ENCODE measurements at regions not wholly inside any gene's neighbourhood (a gene's known extent, or its start where the extent isn't known, plus 50 kb on each side); places are given as distances from the start of the nearest gene placed in this dataset.

GRCh38 chr20:48354320-48354876 is 473.4 kb downstream of the PREX1 start:
- TF ChIP-seq POLR2AphosphoS5 (IDR thresholded peaks at IDR 0.05; ENCODE audit: low read depth, low read length) (no peak), TAF1 (IDR thresholded peaks at IDR 0.05; ENCODE audit: low read depth, low read length) (no peak), PAX5 (IDR thresholded peaks at IDR 0.05; ENCODE audit: insufficient read depth, low read length, severe bottlenecking) (no peak)
- DNase-seq (ENCODE audit: insufficient read length, low spot score) (no peak), FAIRE-seq (no peak)

- TF ChIP-seq TAF1 (IDR thresholded peaks at IDR 0.05; ENCODE audit: low read depth, low read length) (no peak), PAX5 (IDR thresholded peaks at IDR 0.05; ENCODE audit: insufficient read depth, low read length, severe bottlenecking) (no peak), POU2F2 (IDR thresholded peaks at IDR 0.05; ENCODE audit: low read depth, low read length) (no peak), SPI1 (IDR thresholded peaks at IDR 0.05; ENCODE audit: low read depth, low read length) (no peak), POLR2A (IDR thresholded peaks at IDR 0.05; ENCODE audit: low read depth, low read length) (no peak), POLR2AphosphoS5 (IDR thresholded peaks at IDR 0.05; ENCODE audit: low read depth, low read length) (no peak)
- no peak for FAIRE-seq
- no peak for DNase-seq (ENCODE audit: insufficient read length, low spot score)
These were observed 475.2 kb downstream of the PREX1 start for GRCh38 chr20:48352628-48353027.

GRCh38 chr20:48352042-48352441 is 475.8 kb downstream of the PREX1 start:
- DNase-seq (ENCODE audit: insufficient read length, low spot score) (no peak), FAIRE-seq (no peak)
- no peak for TF ChIP-seq POLR2A (IDR thresholded peaks at IDR 0.05; ENCODE audit: low read depth, low read length)
- no peak for TF ChIP-seq SPI1 (IDR thresholded peaks at IDR 0.05; ENCODE audit: low read depth, low read length)
- no peak for TF ChIP-seq PAX5 (IDR thresholded peaks at IDR 0.05; ENCODE audit: insufficient read depth, low read length, severe bottlenecking)
- no peak for TF ChIP-seq TAF1 (IDR thresholded peaks at IDR 0.05; ENCODE audit: low read depth, low read length)
- TF ChIP-seq POU2F2 (IDR thresholded peaks at IDR 0.05; ENCODE audit: low read depth, low read length) = no peak
- TF ChIP-seq POLR2AphosphoS5 (IDR thresholded peaks at IDR 0.05; ENCODE audit: low read depth, low read length) = no peak

GRCh38 chr20:48350313-48350988 is 477.3 kb downstream of the PREX1 start:
- DNase-seq (ENCODE audit: insufficient read length, low spot score) (no peak), FAIRE-seq (no peak)
- TF ChIP-seq POLR2A (IDR thresholded peaks at IDR 0.05; ENCODE audit: low read depth, low read length) = no peak
- TF ChIP-seq POLR2AphosphoS5 (IDR thresholded peaks at IDR 0.05; ENCODE audit: low read depth, low read length) = no peak
- no peak for TF ChIP-seq POU2F2 (IDR thresholded peaks at IDR 0.05; ENCODE audit: low read depth, low read length)
- no peak for TF ChIP-seq TAF1 (IDR thresholded peaks at IDR 0.05; ENCODE audit: low read depth, low read length)
- TF ChIP-seq SPI1 (IDR thresholded peaks at IDR 0.05; ENCODE audit: low read depth, low read length) = no peak
- no peak for TF ChIP-seq PAX5 (IDR thresholded peaks at IDR 0.05; ENCODE audit: insufficient read depth, low read length, severe bottlenecking)

- DNase-seq (ENCODE audit: insufficient read length, low spot score) = no peak
- no peak for TF ChIP-seq TAF1 (IDR thresholded peaks at IDR 0.05; ENCODE audit: low read depth, low read length)
- TF ChIP-seq SPI1 (IDR thresholded peaks at IDR 0.05; ENCODE audit: low read depth, low read length) = no peak
- no peak for TF ChIP-seq POLR2A (IDR thresholded peaks at IDR 0.05; ENCODE audit: low read depth, low read length)
- no peak for TF ChIP-seq POLR2AphosphoS5 (IDR thresholded peaks at IDR 0.05; ENCODE audit: low read depth, low read length)
- TF ChIP-seq PAX5 (IDR thresholded peaks at IDR 0.05; ENCODE audit: insufficient read depth, low read length, severe bottlenecking) = no peak
- no peak for TF ChIP-seq POU2F2 (IDR thresholded peaks at IDR 0.05; ENCODE audit: low read depth, low read length)
- FAIRE-seq = no peak
These were observed 478.1 kb downstream of the PREX1 start for GRCh38 chr20:48349656-48350055.

- TF ChIP-seq POLR2AphosphoS5 (IDR thresholded peaks at IDR 0.05; ENCODE audit: low read depth, low read length) (no peak), TAF1 (IDR thresholded peaks at IDR 0.05; ENCODE audit: low read depth, low read length) (no peak), POU2F2 (IDR thresholded peaks at IDR 0.05; ENCODE audit: low read depth, low read length) (no peak), SPI1 (IDR thresholded peaks at IDR 0.05; ENCODE audit: low read depth, low read length) (no peak), PAX5 (IDR thresholded peaks at IDR 0.05; ENCODE audit: insufficient read depth, low read length, severe bottlenecking) (no peak), POLR2A (IDR thresholded peaks at IDR 0.05; ENCODE audit: low read depth, low read length) (no peak)
These were observed 479.8 kb downstream of the PREX1 start for GRCh38 chr20:48348022-48348421.

GRCh38 chr20:48342822-48343513 is 484.8 kb downstream of the PREX1 start:
- TF ChIP-seq PAX5 (IDR thresholded peaks at IDR 0.05; ENCODE audit: insufficient read depth, low read length, severe bottlenecking) (no peak), TAF1 (IDR thresholded peaks at IDR 0.05; ENCODE audit: low read depth, low read length) (no peak), POLR2A (IDR thresholded peaks at IDR 0.05; ENCODE audit: low read depth, low read length) (no peak), POU2F2 (IDR thresholded peaks at IDR 0.05; ENCODE audit: low read depth, low read length) (no peak), SPI1 (IDR thresholded peaks at IDR 0.05; ENCODE audit: low read depth, low read length) (no peak), POLR2AphosphoS5 (IDR thresholded peaks at IDR 0.05; ENCODE audit: low read depth, low read length) (no peak)
- no peak for FAIRE-seq
- no peak for DNase-seq (ENCODE audit: insufficient read length, low spot score)

More at GRCh38 chr20:48348022-48348421, 479.8 kb downstream of the PREX1 start:
- DNase-seq (ENCODE audit: insufficient read length, low spot score) (no peak), FAIRE-seq (no peak)

GRCh38 chr20:48340883-48341281 is 486.9 kb downstream of the PREX1 start:
- no peak for TF ChIP-seq POU2F2 (IDR thresholded peaks at IDR 0.05; ENCODE audit: low read depth, low read length)
- no peak for TF ChIP-seq POLR2AphosphoS5 (IDR thresholded peaks at IDR 0.05; ENCODE audit: low read depth, low read length)
- TF ChIP-seq POLR2A (IDR thresholded peaks at IDR 0.05; ENCODE audit: low read depth, low read length) = no peak
- no peak for TF ChIP-seq SPI1 (IDR thresholded peaks at IDR 0.05; ENCODE audit: low read depth, low read length)
- TF ChIP-seq PAX5 (IDR thresholded peaks at IDR 0.05; ENCODE audit: insufficient read depth, low read length, severe bottlenecking) = no peak
- no peak for TF ChIP-seq TAF1 (IDR thresholded peaks at IDR 0.05; ENCODE audit: low read depth, low read length)
- FAIRE-seq = no peak
- no peak for DNase-seq (ENCODE audit: insufficient read length, low spot score)
